ENCODE measurements at regions not wholly inside any gene's neighbourhood (a gene's known extent, or its start where the extent isn't known, plus 50 kb on each side); places are given as distances from the start of the nearest gene placed in this dataset.

GRCh38 chr5:172550996-172551395 is 90.1 kb upstream of the NEURL1B start:
- Histone ChIP-seq H3K9me3 (ENCODE audit: control insufficient read depth in 1 of 2, insufficient read depth in 1 of 2, low read length in 2 of 2) (no peaks in the 10 kb centered on the region), H3K36me3 (ENCODE audit: insufficient read depth, low read length) (no peaks in the 10 kb centered on the region), H3K27me3 (ENCODE audit: control insufficient read depth in 1 of 2, insufficient read depth in 2 of 2, low read length in 2 of 2) (peaks cover 0 to 2% of the 10 kb centered on the region in 2 experiments), H3K27ac (ENCODE audit: low read depth in 1 of 2, low read length in 2 of 2) (no peak overlapping the region), H3K4me3 (ENCODE audit: low read length) (no peak overlapping the region), H3K4me1 (ENCODE audit: insufficient read depth, low read length) (no peaks in the 10 kb centered on the region)
- Mint-ChIP-seq H3K4me1 (ENCODE audit: low read depth) (no peaks in the 10 kb centered on the region), H3K9me3 (peaks cover 2% of the 10 kb centered on the region), H3K36me3 (ENCODE audit: low read depth) (no peaks in the 10 kb centered on the region), H3K27me3 (peaks cover 20% of the 10 kb centered on the region), H3K27ac (no peak overlapping the region), H3K4me3 (no peak overlapping the region)
- POLR2A ChIA-PET: no interaction called here
- intact Hi-C loops (cut with DNase I, micrococcal nuclease): no loop called here
- no peak for TF ChIP-seq CTCF (IDR thresholded peaks at IDR 0.05)
- ATAC-seq (ENCODE audit: poor library complexity) (no peak), DNase-seq (no peak)
- CTCF ChIA-PET: interaction anchor here (0.7 kb wide), 1 partner anchor 1353 kb away, joined by 4 read pairs; no protein-coding TSS in a partner anchor

GRCh38 chr5:172550096-172550765 is 90.8 kb upstream of the NEURL1B start:
- Histone ChIP-seq H3K27ac (ENCODE audit: low read depth in 1 of 2, low read length in 2 of 2) (no peak overlapping the region), H3K4me3 (ENCODE audit: low read length) (no peak overlapping the region), H3K36me3 (ENCODE audit: insufficient read depth, low read length) (no peaks in the 10 kb centered on the region), H3K9me3 (ENCODE audit: control insufficient read depth in 1 of 2, insufficient read depth in 1 of 2, low read length in 2 of 2) (peaks cover 0 to 5% of the 10 kb centered on the region in 2 experiments), H3K4me1 (ENCODE audit: insufficient read depth, low read length) (no peaks in the 10 kb centered on the region), H3K27me3 (ENCODE audit: control insufficient read depth in 1 of 2, insufficient read depth in 2 of 2, low read length in 2 of 2) (peaks cover 0 to 4% of the 10 kb centered on the region in 2 experiments)
- Mint-ChIP-seq H3K9me3 (peaks cover 2% of the 10 kb centered on the region), H3K4me1 (ENCODE audit: low read depth) (no peaks in the 10 kb centered on the region), H3K27me3 (peaks cover 25% of the 10 kb centered on the region), H3K36me3 (ENCODE audit: low read depth) (no peaks in the 10 kb centered on the region), H3K27ac (no peak overlapping the region), H3K4me3 (no peak overlapping the region)
- TF ChIP-seq CTCF (IDR thresholded peaks at IDR 0.05): no peak
- ATAC-seq (ENCODE audit: poor library complexity) (no peak), DNase-seq (no peak)
- ChIA-PET CTCF (no interaction called here), POLR2A (no interaction called here)
- intact Hi-C loops (cut with DNase I, micrococcal nuclease): no loop called here

- Histone ChIP-seq H3K9me3 (ENCODE audit: control insufficient read depth in 1 of 2, insufficient read depth in 1 of 2, low read length in 2 of 2) (peaks cover 0 to 8% of the 10 kb centered on the region in 2 experiments), H3K36me3 (ENCODE audit: insufficient read depth, low read length) (no peaks in the 10 kb centered on the region), H3K27me3 (ENCODE audit: control insufficient read depth in 1 of 2, insufficient read depth in 2 of 2, low read length in 2 of 2) (peaks cover 0 to 6% of the 10 kb centered on the region in 2 experiments), H3K4me3 (ENCODE audit: low read length) (no peak overlapping the region), H3K4me1 (ENCODE audit: insufficient read depth, low read length) (no peaks in the 10 kb centered on the region), H3K27ac (ENCODE audit: low read depth in 1 of 2, low read length in 2 of 2) (no peak overlapping the region)
- intact Hi-C loops (cut with DNase I, micrococcal nuclease): no loop called here
- no peak for DNase-seq
- ATAC-seq (ENCODE audit: poor library complexity): no peak
- H3K27ac Mint-ChIP-seq: no peak overlapping the region
- POLR2A ChIA-PET: no interaction called here
- H3K36me3 Mint-ChIP-seq (ENCODE audit: low read depth): no peaks in the 10 kb centered on the region
- H3K27me3 Mint-ChIP-seq: peaks cover 25% of the 10 kb centered on the region
- CTCF ChIA-PET: no interaction called here
- H3K9me3 Mint-ChIP-seq: peaks cover 2% of the 10 kb centered on the region
- TF ChIP-seq CTCF (IDR thresholded peaks at IDR 0.05): no peak
- H3K4me1 Mint-ChIP-seq (ENCODE audit: low read depth): no peaks in the 10 kb centered on the region
- no peak overlapping the region for H3K4me3 Mint-ChIP-seq
Observed at GRCh38 chr5:172549696-172550095, 91.4 kb upstream of the NEURL1B start.
